ENCODE measurements at regions not wholly inside any gene's neighbourhood (a gene's known extent, or its start where the extent isn't known, plus 50 kb on each side); places are given as distances from the start of the nearest gene placed in this dataset.

GRCh38 chr5:36765876-36766275, 110.7 kb upstream of the NIPBL start:
- POLR2A ChIA-PET = no interaction called here
- no peak overlapping the region for H3K27ac Mint-ChIP-seq (ENCODE audit: unreplicated experiment)

GRCh38 chr5:36766981-36767380, 109.6 kb upstream of the NIPBL start:
- intact Hi-C loops (cut with micrococcal nuclease; ENCODE audit: unreplicated experiment) = no loop called here
- Mint-ChIP-seq H3K27me3 (ENCODE audit: insufficient read depth, unreplicated experiment) (peaks cover 3% of the 10 kb centered on the region), H3K27ac (ENCODE audit: unreplicated experiment) (no peak overlapping the region), H3K36me3 (ENCODE audit: insufficient read depth, unreplicated experiment) (no peaks in the 10 kb centered on the region), H3K4me1 (ENCODE audit: low read depth, unreplicated experiment) (no peaks in the 10 kb centered on the region), H3K9me3 (ENCODE audit: unreplicated experiment) (peaks cover 6% of the 10 kb centered on the region), H3K4me3 (ENCODE audit: unreplicated experiment) (no peak overlapping the region)
- CTCF ChIA-PET = no interaction called here
- Histone ChIP-seq H3K4me1 (no peaks in the 10 kb centered on the region), H3K27me3 (replicated peaks; ENCODE audit: control insufficient read depth, insufficient read depth, low read length) (no peaks in the 10 kb centered on the region), H3K36me3 (ENCODE audit: control insufficient read depth, insufficient read depth, low read length) (no peaks in the 10 kb centered on the region), H3K9me3 (no peaks in the 10 kb centered on the region; the same call in none of the 2 replicates), H3K4me3 (ENCODE audit: low read depth, low read length) (no peak overlapping the region)
- POLR2A ChIA-PET = no interaction called here
- TF ChIP-seq CTCF (IDR thresholded peaks at IDR 0.05; ENCODE audit: insufficient read depth in 1 of 2, low read depth in 1 of 2, low read length in 1 of 2, severe bottlenecking in 1 of 2, unreplicated experiment in 1 of 2) = no peak
- no peak for DNase-seq
- no TSS peak for BruUV-seq (replicated peaks)

More at GRCh38 chr5:36765876-36766275, 110.7 kb upstream of the NIPBL start:
- CTCF ChIA-PET = no interaction called here
- intact Hi-C loops (cut with micrococcal nuclease; ENCODE audit: unreplicated experiment) = no loop called here
- no peak overlapping the region for H3K4me3 Mint-ChIP-seq (ENCODE audit: unreplicated experiment)
- no peaks in the 10 kb centered on the region for H3K27me3 ChIP-seq (replicated peaks; ENCODE audit: control insufficient read depth, insufficient read depth, low read length)
- BruUV-seq (replicated peaks) = no TSS peak
- no peak overlapping the region for H3K4me3 ChIP-seq (ENCODE audit: low read depth, low read length)
- no peaks in the 10 kb centered on the region; the same call in 1 of the 2 replicates for H3K9me3 ChIP-seq
- H3K36me3 Mint-ChIP-seq (ENCODE audit: insufficient read depth, unreplicated experiment) = no peaks in the 10 kb centered on the region
- H3K27me3 Mint-ChIP-seq (ENCODE audit: insufficient read depth, unreplicated experiment) = peaks cover 3% of the 10 kb centered on the region
- peaks cover 6% of the 10 kb centered on the region for H3K9me3 Mint-ChIP-seq (ENCODE audit: unreplicated experiment)
- H3K36me3 ChIP-seq (ENCODE audit: control insufficient read depth, insufficient read depth, low read length) = no peaks in the 10 kb centered on the region
- H3K4me1 Mint-ChIP-seq (ENCODE audit: low read depth, unreplicated experiment) = no peaks in the 10 kb centered on the region
- no peak for DNase-seq
- H3K4me1 ChIP-seq = no peaks in the 10 kb centered on the region
- TF ChIP-seq CTCF (IDR thresholded peaks at IDR 0.05; ENCODE audit: insufficient read depth in 1 of 2, low read depth in 1 of 2, low read length in 1 of 2, severe bottlenecking in 1 of 2, unreplicated experiment in 1 of 2) = no peak

- ChIA-PET POLR2A (no interaction called here), CTCF (interaction anchor here (1.0 kb wide), 1 partner anchor 24 kb away, joined by 3 read pairs; no protein-coding TSS in a partner anchor)
- no peaks in the 10 kb centered on the region for H3K4me1 ChIP-seq
- DNase-seq = no peak
- no peak overlapping the region for H3K4me3 ChIP-seq (ENCODE audit: low read depth, low read length)
- H3K36me3 ChIP-seq (ENCODE audit: control insufficient read depth, insufficient read depth, low read length) = no peaks in the 10 kb centered on the region
- no peak for TF ChIP-seq CTCF (IDR thresholded peaks at IDR 0.05; ENCODE audit: insufficient read depth in 1 of 2, low read depth in 1 of 2, low read length in 1 of 2, severe bottlenecking in 1 of 2, unreplicated experiment in 1 of 2)
- no TSS peak for BruUV-seq (replicated peaks)
- peaks cover 3% of the 10 kb centered on the region for H3K27me3 Mint-ChIP-seq (ENCODE audit: insufficient read depth, unreplicated experiment)
- no peak overlapping the region for H3K27ac Mint-ChIP-seq (ENCODE audit: unreplicated experiment)
- no peak overlapping the region for H3K4me3 Mint-ChIP-seq (ENCODE audit: unreplicated experiment)
- H3K27me3 ChIP-seq (replicated peaks; ENCODE audit: control insufficient read depth, insufficient read depth, low read length) = no peaks in the 10 kb centered on the region
- intact Hi-C loops (cut with micrococcal nuclease; ENCODE audit: unreplicated experiment) = no loop called here
- H3K9me3 Mint-ChIP-seq (ENCODE audit: unreplicated experiment) = peaks cover 6% of the 10 kb centered on the region
- no peaks in the 10 kb centered on the region for H3K36me3 Mint-ChIP-seq (ENCODE audit: insufficient read depth, unreplicated experiment)
- no peaks in the 10 kb centered on the region for H3K4me1 Mint-ChIP-seq (ENCODE audit: low read depth, unreplicated experiment)
- H3K9me3 ChIP-seq = no peaks in the 10 kb centered on the region; the same call in none of the 2 replicates
Measured at GRCh38 chr5:36768450-36768849, 108.1 kb upstream of the NIPBL start.
